Coronary artery (tissue), 2 donors: ENCODE measurements at regions not wholly inside any gene's neighbourhood (a gene's known extent, or its start where the extent isn't known, plus 50 kb on each side); places are given as distances from the start of the nearest gene placed in this dataset.

Source experiments
- DNase-seq: peaks from one replicate; pipeline ENCODE4 v3.0.0-alpha.2; 2017; ENCODE audit warnings: low spot score
- H3K27ac ChIP-seq, 2 donors: fragments of 200-600 bp; sonication (generic); one replicate each; pipeline ENCODE4 v1.5.1; 2016 to 2019
- H3K4me3 ChIP-seq: fragments of 200-600 bp; sonication (generic); 2 replicates; pipeline ENCODE4 v1.5.1; 2016; ENCODE audit warnings: mild to moderate bottlenecking, moderate library complexity
- TF ChIP-seq, protein P1 (sequence below): fragments of 200-600 bp; sonication (generic); IDR thresholded peaks from one replicate; pipeline ENCODE4 v1.5.1; 2019; ENCODE audit warnings: antibody characterized with exemption

DNA sequence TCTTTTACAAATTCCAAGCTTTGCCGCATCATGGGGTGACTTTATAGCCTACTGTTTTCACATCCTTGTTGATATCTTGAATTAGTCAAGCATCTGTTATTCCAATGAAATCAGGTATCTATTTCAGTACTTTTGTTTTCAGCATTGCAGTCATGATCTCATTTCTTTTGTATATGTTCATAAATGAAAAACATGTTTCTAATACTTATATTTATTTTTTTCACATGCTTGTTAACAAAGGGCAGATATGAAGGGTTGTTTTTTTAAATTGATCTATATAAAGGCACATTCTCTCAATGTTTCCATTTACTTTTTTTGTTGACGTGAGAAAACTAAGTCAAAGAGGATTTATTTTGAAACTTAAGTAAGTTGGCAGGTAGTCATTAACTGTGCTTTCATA is 964.8 kb downstream of the JRKL start:
- no peak for DNase-seq
- Histone ChIP-seq H3K27ac (no peak overlapping the region), H3K4me3 (no peak overlapping the region)
- TF ChIP-seq, protein P1, sequence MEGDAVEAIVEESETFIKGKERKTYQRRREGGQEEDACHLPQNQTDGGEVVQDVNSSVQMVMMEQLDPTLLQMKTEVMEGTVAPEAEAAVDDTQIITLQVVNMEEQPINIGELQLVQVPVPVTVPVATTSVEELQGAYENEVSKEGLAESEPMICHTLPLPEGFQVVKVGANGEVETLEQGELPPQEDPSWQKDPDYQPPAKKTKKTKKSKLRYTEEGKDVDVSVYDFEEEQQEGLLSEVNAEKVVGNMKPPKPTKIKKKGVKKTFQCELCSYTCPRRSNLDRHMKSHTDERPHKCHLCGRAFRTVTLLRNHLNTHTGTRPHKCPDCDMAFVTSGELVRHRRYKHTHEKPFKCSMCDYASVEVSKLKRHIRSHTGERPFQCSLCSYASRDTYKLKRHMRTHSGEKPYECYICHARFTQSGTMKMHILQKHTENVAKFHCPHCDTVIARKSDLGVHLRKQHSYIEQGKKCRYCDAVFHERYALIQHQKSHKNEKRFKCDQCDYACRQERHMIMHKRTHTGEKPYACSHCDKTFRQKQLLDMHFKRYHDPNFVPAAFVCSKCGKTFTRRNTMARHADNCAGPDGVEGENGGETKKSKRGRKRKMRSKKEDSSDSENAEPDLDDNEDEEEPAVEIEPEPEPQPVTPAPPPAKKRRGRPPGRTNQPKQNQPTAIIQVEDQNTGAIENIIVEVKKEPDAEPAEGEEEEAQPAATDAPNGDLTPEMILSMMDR, result no peak

DNA sequence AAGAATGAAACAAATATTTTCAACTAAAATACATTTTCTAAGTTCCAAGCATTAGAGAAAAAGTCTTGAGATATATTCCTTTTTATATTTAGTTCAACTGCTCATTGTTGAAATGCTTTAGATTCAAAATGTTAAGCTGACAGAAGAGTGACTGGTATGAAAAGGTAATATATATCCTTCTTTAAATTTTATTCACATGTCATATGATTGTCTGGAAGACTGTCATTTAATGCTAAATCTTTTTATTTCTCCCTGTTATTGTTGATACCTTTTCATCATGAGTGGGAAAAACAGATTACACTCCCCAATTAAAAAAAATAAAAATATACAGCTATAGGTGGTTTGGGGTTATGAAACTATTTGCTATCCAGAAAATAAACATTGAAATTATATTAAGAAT is 965.4 kb downstream of the JRKL start:
- Histone ChIP-seq H3K4me3 (no peak overlapping the region), H3K27ac (no peak overlapping the region)
- TF ChIP-seq, protein P1, result no peak
- DNase-seq, result no peak

DNA sequence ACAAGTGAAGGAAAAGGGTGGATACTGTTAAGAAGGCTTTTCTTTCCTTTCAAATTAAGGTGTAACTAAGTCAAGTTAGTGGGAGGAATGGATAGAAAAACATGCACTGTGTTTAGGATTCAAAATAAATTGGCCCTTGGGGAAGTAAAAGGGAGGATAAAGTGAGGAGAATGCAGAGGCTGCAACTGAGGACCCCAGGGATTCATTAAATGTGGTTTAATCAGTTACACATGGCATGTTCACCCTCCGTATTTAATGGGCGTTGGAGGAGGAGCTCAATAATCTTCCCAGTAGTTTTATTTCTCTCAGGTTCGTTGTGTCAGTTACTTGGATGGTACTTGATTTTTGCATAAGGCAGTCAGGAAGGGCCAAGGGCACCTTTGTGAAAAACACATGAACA is 966.3 kb downstream of the JRKL start:
- DNase-seq, result no peak
- no peak overlapping the region for H3K27ac ChIP-seq
- TF ChIP-seq, protein P1, result no peak
- H3K4me3 ChIP-seq, result no peak overlapping the region

DNA sequence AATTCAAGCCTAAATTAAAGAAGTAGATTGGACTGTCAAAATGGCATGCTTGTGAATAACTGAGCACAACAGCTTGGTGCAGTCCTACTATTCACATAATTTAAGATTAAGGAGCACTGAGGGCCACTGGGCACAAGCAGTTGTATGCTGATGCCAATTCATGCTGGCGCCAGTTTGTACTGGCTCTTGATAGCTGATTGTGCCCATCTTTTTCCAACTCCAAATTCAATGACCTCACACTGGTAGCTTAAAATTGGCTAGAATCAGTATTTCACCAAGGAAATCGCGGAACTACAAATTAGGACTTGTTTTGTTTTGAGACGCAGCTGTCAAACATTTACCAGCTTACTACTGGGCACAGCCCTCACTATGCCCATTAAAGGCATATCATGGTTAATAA is 969.2 kb downstream of the JRKL start:
- TF ChIP-seq, protein P1, result no peak
- DNase-seq, result no peak
- Histone ChIP-seq H3K27ac (no peak overlapping the region), H3K4me3 (no peak overlapping the region)

DNA sequence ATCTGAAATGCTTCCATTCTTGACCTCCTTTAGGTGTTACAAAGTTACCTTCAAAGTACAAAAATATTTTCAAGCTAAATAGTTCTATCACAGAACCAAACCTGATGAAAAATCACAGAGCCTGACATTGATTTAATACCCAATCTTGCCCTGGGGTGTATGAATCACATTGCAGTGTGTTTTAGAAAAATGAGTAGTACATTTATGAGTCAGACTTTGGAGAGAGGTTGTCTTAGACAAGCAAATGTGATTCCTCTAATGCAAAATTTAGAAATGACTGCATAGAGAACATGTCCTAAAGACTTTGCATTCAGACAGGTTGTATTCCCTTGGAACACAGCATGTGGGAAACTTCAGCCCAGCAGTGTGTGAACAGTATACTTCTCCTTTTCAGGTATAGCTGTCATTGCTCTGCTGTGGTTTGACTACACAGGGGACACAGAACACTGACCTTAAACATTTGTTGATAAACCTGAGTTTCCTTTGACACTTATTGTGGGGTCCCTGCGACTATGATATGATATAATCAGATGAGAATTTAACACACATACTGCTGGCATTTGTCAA is 972.1 kb downstream of the JRKL start:
- TF ChIP-seq, protein P1, result no peak
- Histone ChIP-seq H3K4me3 (no peak overlapping the region), H3K27ac (no peak overlapping the region)
- no peak for DNase-seq

DNA sequence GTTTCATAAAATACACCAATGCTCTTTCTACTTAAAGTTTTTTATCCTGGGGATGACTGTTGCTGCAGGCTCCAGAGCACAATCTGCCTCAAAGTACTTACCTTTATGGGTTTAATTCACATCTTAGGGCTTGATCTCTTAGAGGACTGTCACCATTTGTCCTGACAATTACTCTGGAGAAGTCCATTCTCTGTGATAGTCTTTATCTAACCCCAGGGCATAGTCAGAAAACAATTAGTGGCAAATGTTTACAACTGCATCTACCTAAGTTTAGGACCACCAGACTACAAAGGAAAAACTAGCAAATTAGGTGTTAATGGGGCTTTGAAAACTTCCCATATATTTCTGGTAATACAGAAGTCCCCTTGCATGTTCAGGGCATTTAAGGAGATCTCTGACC is 973.5 kb downstream of the JRKL start:
- TF ChIP-seq, protein P1, result no peak
- H3K27ac ChIP-seq, result no peak overlapping the region

DNA sequence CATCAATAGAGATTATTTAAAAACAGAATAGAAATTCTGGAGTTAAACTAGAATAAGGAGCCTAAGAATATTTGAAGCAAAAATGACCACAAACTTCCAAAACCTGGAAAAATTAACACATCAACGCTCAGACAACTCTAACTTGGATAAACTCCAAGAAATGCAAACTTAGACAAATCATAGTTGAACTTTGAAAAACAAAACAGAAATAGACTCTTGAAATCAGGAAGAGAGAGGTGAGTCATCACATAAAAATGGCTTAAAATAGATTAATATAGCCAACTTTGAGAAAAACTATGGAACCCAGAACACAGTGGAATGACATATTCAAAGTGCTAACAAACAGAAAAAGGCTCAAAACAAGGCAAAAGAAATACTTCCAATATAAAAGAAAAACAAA is 974.2 kb downstream of the JRKL start:
- no peak overlapping the region for H3K27ac ChIP-seq
- no peak overlapping the region for H3K4me3 ChIP-seq
- TF ChIP-seq, protein P1, result no peak
- no peak for DNase-seq

More for the DNA sequence above, 973.5 kb downstream of the JRKL start:
- no peak overlapping the region for H3K4me3 ChIP-seq
- DNase-seq, result no peak
